Ovary (tissue), 3 donors: ENCODE measurements at regions not wholly inside any gene's neighbourhood (a gene's known extent, or its start where the extent isn't known, plus 50 kb on each side); places are given as distances from the start of the nearest gene placed in this dataset.

Source experiments
- CTCF ChIP-seq, 3 donors: fragments of 450-650 bp in 2 of 3; fragments of 200-600 bp in 1 of 3; IDR thresholded peaks; one replicate each; pipeline versions ENCODE4 v1.5.1 to v1.8.0; 2016 to 2022; ENCODE audit warnings: antibody characterized with exemption in 3 of 3, mild to moderate bottlenecking in 1 of 3
- EP300 ChIP-seq: sonication (generic); formaldehyde crosslinking; IDR thresholded peaks from one replicate; pipeline ENCODE4 v1.6.1; 2017; ENCODE audit warnings: antibody characterized with exemption
- POLR2A ChIP-seq: fragments of 450-650 bp; IDR thresholded peaks from one replicate; pipeline ENCODE4 v1.6.1; 2017; ENCODE audit warnings: antibody characterized with exemption, mild to moderate bottlenecking, moderate library complexity
- donor health status: DM: no; HTN: no; CAD: no.

- TF ChIP-seq CTCF (IDR thresholded peaks at IDR 0.05) (no peak), POLR2A (no peak), EP300 (no peak)
These were observed 377.0 kb upstream of the LRRC4C start for GRCh38 chr11:41836431-41836830.
